Stomach (tissue), 4 donors: ENCODE measurements at regions not wholly inside any gene's neighbourhood (a gene's known extent, or its start where the extent isn't known, plus 50 kb on each side); places are given as distances from the start of the nearest gene placed in this dataset.

Experiments used
- EP300 ChIP-seq: sonication (generic); formaldehyde crosslinking; IDR thresholded peaks from one replicate; pipeline ENCODE4 v1.6.1; 2017; ENCODE audit warnings: antibody characterized with exemption
- POLR2A ChIP-seq, 4 donors: fragments of 450-650 bp; IDR thresholded peaks; one replicate each; pipeline ENCODE4 v1.6.1; 2016; ENCODE audit warnings: antibody characterized with exemption in 4 of 4, control low read depth in 2 of 4, mild to moderate bottlenecking in 1 of 4, moderate library complexity in 1 of 4
- POLR2AphosphoS5 ChIP-seq, 3 donors: sonication (generic); formaldehyde crosslinking; IDR thresholded peaks; one replicate each; pipeline ENCODE4 v1.6.1; 2016; ENCODE audit warnings: antibody characterized with exemption in 3 of 3
- TF ChIP-seq, protein P1 (sequence below), 7 experiments: fragments of 450-650 bp in 4 of 7; fragments of 200-600 bp in 3 of 7; sonication (generic) in 3 of 7; IDR thresholded peaks; one replicate each; pipeline ENCODE4 v1.5.1; 2016 to 2019; ENCODE audit warnings: antibody characterized with exemption in 7 of 7, control low read depth in 2 of 7, mild to moderate bottlenecking in 1 of 7

DNA sequence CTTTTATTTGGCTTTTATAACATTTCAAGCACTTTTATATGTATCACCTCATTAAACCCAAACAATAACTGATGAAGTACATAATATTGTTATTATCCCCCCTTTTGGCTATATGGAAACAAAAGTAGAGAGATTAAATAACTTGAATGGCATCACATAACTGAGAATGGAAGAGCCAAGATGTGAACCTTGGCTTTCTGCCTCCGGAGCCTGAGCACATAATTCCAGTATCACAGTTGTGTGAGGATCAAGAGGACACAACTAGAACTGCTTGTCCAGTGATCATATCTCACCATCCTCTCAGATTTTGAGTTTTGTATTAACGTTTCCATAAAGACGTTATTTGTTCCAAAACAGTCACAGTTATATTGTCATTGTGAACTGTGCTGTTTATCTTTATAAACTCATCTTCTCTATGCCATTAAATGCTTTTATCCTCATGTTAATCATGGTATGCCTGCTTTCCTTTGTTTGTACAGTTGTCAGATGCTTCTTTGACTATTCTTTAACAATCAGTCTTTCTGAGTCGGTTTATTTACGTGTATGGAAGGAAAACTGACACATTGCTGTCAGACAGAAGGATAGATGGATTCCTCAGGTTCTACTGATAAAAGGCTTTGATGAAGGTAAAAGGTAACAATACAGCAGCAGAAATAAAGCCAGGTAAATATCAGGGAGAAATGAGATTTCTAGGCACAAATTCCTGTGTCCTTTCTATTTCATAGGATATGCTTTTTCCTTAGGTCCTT, 92.0 kb upstream of the FAM13C start:
- TF ChIP-seq, protein P1, sequence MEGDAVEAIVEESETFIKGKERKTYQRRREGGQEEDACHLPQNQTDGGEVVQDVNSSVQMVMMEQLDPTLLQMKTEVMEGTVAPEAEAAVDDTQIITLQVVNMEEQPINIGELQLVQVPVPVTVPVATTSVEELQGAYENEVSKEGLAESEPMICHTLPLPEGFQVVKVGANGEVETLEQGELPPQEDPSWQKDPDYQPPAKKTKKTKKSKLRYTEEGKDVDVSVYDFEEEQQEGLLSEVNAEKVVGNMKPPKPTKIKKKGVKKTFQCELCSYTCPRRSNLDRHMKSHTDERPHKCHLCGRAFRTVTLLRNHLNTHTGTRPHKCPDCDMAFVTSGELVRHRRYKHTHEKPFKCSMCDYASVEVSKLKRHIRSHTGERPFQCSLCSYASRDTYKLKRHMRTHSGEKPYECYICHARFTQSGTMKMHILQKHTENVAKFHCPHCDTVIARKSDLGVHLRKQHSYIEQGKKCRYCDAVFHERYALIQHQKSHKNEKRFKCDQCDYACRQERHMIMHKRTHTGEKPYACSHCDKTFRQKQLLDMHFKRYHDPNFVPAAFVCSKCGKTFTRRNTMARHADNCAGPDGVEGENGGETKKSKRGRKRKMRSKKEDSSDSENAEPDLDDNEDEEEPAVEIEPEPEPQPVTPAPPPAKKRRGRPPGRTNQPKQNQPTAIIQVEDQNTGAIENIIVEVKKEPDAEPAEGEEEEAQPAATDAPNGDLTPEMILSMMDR (IDR thresholded peaks at IDR 0.05) = no peak
- TF ChIP-seq POLR2A (IDR thresholded peaks at IDR 0.05) = no peak
- TF ChIP-seq EP300 = no peak
- TF ChIP-seq POLR2AphosphoS5 (IDR thresholded peaks at IDR 0.05) = no peak
